WERI-Rb-1 (cell line): ENCODE measurements at regions not wholly inside any gene's neighbourhood (a gene's known extent, or its start where the extent isn't known, plus 50 kb on each side); places are given as distances from the start of the nearest gene placed in this dataset.

ENCODE experiments used
- DNase-seq: peaks from one replicate; pipeline ENCODE4 v3.0.0-alpha.2; 2020
- H3K27ac ChIP-seq: fragments of 250-450 bp; sonication (Bioruptor Pico); 2 replicates; pipeline ENCODE4 v1.5.1; 2020; ENCODE audit warnings: mild to moderate bottlenecking, moderate library complexity
- H3K27me3 ChIP-seq: fragments of 250-450 bp; sonication (Bioruptor Pico); 2 replicates; pipeline ENCODE4 v1.5.1; 2021; ENCODE audit warnings: mild to moderate bottlenecking, low read depth, moderate library complexity; ENCODE audit not compliant: insufficient read depth, severe bottlenecking
- H3K36me3 ChIP-seq: fragments of 250-450 bp; sonication (Bioruptor Pico); 2 replicates; pipeline ENCODE4 v1.5.1; 2020; ENCODE audit warnings: mild to moderate bottlenecking, moderate library complexity
- H3K4me3 ChIP-seq: 2 replicates; pipeline ENCODE4 v1.5.1; 2011; ENCODE audit warnings: low read depth, mild to moderate bottlenecking, control low read depth, low read length
- H3K9me3 ChIP-seq: fragments of 250-450 bp; sonication (Bioruptor Pico); 2 replicates; pipeline ENCODE4 v1.5.1; 2021; ENCODE audit warnings: mild to moderate bottlenecking, moderate library complexity; ENCODE audit not compliant: severe bottlenecking
- TF ChIP-seq, protein P1 (sequence below): IDR thresholded peaks from 2 replicates; pipeline ENCODE4 v1.5.1; 2011; ENCODE audit warnings: low read depth, mild to moderate bottlenecking, control low read depth, inconsistent platforms, low read length

DNA sequence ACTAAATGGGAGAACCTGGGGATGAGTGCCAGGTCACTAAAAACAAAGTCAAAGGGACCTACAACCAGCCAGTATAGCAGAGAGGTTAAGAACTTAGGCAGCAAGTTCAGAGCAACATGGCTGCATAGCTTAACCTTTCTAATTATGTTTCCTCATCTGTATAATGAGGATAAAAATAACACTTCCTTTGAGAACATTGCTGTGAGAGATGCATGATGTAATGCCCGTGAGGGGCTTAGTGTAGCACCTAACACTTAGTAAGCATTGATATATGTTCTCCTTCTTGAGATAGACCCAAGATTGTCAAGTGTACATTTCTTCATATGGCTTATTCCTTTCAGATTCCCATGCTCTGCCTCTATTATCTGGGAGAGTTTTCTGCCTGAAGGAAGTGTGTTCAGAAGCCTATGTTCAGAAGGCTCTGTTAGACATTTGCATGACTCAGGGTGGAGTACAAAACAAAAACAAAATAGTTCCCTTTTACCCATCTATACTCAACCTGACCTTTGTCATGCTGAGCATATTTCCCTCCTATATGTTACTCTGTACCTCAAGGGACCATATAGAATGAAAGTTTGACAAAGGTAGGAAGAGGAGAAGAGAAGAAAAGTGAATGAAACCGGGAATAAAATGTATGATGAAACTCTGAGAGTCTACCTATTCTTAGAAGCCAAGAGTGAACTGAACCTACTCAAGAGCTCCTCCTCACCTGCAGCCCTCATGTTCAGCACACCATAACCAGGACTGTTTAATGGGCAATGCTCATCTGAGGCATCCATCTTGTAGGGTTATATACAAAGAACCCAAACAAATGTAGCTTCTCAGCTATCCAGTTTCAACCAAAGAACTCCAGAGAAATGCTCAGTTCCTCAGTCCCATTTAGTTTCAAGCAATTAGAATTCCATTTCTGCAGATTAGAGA is 70.7 kb upstream of the KCNMB2 start:
- DNase-seq, result no peak
- no peaks in the 10 kb centered on the region for H3K27me3 ChIP-seq
- no peak overlapping the region for H3K4me3 ChIP-seq
- no peaks in the 10 kb centered on the region for H3K36me3 ChIP-seq
- no peak overlapping the region for H3K27ac ChIP-seq
- TF ChIP-seq, protein P1, sequence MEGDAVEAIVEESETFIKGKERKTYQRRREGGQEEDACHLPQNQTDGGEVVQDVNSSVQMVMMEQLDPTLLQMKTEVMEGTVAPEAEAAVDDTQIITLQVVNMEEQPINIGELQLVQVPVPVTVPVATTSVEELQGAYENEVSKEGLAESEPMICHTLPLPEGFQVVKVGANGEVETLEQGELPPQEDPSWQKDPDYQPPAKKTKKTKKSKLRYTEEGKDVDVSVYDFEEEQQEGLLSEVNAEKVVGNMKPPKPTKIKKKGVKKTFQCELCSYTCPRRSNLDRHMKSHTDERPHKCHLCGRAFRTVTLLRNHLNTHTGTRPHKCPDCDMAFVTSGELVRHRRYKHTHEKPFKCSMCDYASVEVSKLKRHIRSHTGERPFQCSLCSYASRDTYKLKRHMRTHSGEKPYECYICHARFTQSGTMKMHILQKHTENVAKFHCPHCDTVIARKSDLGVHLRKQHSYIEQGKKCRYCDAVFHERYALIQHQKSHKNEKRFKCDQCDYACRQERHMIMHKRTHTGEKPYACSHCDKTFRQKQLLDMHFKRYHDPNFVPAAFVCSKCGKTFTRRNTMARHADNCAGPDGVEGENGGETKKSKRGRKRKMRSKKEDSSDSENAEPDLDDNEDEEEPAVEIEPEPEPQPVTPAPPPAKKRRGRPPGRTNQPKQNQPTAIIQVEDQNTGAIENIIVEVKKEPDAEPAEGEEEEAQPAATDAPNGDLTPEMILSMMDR, result no peak
- H3K9me3 ChIP-seq, result no peaks in the 10 kb centered on the region

DNA sequence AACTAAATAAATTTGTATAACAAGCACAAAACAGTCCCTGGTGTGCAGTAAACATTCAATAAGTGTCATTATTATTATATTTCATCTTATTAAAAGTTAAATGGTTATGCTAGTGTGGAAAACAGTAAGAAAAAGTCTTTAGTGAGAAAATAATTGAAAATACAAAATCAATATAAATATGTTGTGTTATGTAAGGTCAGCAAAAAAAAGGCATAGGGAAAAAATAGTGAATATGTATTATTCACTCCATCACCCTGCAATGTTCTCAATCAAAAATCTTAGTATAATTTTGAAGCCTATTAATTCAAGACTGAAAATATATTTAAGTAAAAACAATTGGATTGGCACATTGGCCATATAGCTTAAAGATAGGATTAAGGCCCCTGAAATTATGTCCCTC is 63.3 kb upstream of the KCNMB2 start:
- Histone ChIP-seq H3K27ac (no peak overlapping the region), H3K4me3 (no peak overlapping the region), H3K9me3 (no peaks in the 10 kb centered on the region), H3K36me3 (no peaks in the 10 kb centered on the region), H3K27me3 (no peaks in the 10 kb centered on the region)
- DNase-seq, result no peak
- TF ChIP-seq, protein P1, result no peak

DNA sequence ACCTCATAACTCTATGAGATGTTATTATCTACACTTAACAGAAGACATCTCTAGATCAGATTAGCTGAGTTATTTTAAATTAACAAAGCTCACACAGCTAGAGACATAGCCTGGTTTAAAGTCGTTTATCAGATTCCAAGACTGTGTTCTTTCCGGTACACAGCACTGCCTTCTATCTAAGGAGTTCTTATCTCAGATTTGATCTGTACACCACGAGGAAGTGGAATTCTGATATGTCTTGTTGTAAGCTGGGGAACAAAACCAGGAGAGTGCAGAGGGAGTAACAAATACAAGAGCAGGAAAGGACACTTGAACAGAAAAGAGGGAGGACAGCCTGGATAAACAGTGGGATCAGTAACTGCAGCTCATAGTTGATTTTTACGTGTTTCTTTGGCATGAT is 61.7 kb upstream of the KCNMB2 start:
- TF ChIP-seq, protein P1, result no peak
- H3K27me3 ChIP-seq, result no peaks in the 10 kb centered on the region
- no peak for DNase-seq
- no peak overlapping the region for H3K4me3 ChIP-seq
- no peaks in the 10 kb centered on the region for H3K9me3 ChIP-seq
- no peak overlapping the region for H3K27ac ChIP-seq
- no peaks in the 10 kb centered on the region for H3K36me3 ChIP-seq

DNA sequence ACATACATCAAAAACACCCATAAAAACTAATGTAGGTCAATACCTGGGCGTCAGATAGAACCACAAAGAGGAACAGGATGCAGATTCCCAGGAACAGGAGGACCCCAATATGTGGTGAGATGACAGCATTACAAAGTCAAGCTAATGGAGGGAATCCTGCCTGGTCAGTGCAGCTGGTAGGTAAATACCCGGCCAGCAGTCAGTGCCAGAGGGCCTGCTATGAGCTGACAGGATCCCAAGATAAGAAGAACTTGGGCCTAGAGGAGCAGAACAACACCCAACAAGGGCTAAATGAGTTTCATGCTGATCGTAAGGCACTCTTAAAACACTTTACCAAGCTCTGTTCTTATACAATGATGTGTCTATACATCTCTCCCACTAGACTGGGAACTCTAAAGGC is 61.2 kb upstream of the KCNMB2 start:
- no peaks in the 10 kb centered on the region for H3K36me3 ChIP-seq
- H3K27ac ChIP-seq, result no peak overlapping the region
- H3K27me3 ChIP-seq, result no peaks in the 10 kb centered on the region
- H3K9me3 ChIP-seq, result no peaks in the 10 kb centered on the region
- H3K4me3 ChIP-seq, result no peak overlapping the region
- DNase-seq, result no peak
- TF ChIP-seq, protein P1, result no peak

DNA sequence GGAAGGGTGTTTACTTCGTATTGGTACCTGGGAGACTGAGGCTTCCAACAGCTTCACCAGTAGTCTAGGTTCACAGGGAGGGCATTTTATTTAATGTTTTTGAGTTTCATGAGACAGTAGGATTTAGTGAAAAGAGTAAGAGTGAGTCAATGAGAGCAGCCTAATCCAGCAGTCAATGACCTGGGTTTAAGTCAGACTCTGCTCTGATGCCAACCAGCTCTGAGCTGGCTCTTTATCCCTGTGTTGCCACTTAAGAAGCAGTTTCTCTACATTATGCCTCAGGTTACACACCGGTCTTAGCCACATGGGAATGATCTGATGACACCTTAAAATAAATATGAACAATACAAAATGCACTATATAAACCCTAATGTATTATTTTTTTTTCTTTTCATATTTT is 59.4 kb upstream of the KCNMB2 start:
- TF ChIP-seq, protein P1, result no peak
- no peak for DNase-seq

More for the DNA sequence above, 59.4 kb upstream of the KCNMB2 start:
- Histone ChIP-seq H3K9me3 (no peaks in the 10 kb centered on the region), H3K27me3 (no peaks in the 10 kb centered on the region), H3K4me3 (no peak overlapping the region), H3K27ac (no peak overlapping the region), H3K36me3 (no peaks in the 10 kb centered on the region)
